ENCODE measurements at regions not wholly inside any gene's neighbourhood (a gene's known extent, or its start where the extent isn't known, plus 50 kb on each side); places are given as distances from the start of the nearest gene placed in this dataset.

- no peak for TF ChIP-seq EZH2 (IDR thresholded peaks at IDR 0.05)
- TF ChIP-seq POLR2AphosphoS5 (IDR thresholded peaks at IDR 0.05; ENCODE audit: borderline replicate concordance, low read depth, low read length): no peak
Measured at GRCh38 chr2:44086629-44087028, 82.0 kb upstream of the PPM1B start.
